ENCODE measurements at regions not wholly inside any gene's neighbourhood (a gene's known extent, or its start where the extent isn't known, plus 50 kb on each side); places are given as distances from the start of the nearest gene placed in this dataset.

DNA sequence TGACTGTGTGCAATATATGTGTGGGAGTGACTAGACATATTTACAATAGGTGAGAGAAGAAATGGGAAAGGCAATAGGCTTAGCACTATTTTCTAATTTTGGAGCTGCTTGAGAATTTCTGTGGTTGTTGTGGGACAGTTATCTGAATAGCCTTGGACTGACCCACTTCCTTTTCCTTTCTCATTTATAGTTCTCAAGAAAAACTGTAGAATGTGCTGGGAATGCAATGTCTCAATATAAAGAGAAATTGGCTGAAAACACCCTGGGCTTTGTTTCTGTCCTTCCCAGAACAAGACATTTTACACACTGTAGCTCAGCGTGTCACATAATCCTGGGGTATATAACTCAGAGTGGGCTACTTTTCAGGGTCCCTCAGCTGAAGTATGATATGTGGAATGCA is 153.0 kb upstream of the RHOBTB1 start:
- DNase-seq (ENCODE audit: low read depth in 2 of 2): no peak

DNA sequence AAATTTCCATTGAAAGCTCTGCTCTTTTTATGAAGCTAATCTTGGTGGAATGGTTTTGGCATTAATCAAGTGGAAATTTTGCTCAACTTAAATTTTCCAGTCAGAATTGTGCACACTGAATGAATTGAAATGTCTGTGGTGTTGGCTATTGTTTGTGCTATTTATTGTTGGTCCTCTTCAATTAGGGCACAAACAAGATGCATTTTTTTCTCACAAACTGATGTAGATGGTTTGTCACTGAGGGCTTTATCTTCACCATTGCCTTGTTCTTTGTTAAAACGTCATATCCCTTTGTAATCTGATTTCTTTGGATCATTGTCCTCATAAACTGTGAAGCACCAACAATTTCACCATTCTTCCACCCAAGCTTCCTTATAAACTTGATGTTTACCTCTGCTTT is 152.1 kb upstream of the RHOBTB1 start:
- no peak for DNase-seq (ENCODE audit: low read depth in 2 of 2)

DNA sequence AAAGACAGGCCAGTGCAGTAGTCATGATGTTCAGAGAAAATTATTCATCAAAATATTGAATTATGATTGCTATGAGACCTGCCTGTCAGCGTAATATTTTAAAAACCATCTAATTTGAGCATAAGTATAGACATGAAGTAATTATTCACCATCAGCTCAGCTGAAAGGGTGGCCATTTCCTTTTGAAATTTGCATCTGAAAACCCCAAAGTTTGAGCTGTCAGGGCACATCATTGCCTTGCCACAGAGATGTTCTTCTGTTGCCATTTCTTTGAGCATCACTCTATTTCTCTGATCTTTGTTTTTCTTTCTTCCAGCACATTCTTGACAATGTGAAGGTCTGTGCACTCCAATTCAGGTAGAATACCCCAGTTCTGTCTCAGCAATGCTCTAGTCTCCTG is 147.5 kb upstream of the RHOBTB1 start:
- DNase-seq (ENCODE audit: low read depth in 2 of 2): no peak

DNA sequence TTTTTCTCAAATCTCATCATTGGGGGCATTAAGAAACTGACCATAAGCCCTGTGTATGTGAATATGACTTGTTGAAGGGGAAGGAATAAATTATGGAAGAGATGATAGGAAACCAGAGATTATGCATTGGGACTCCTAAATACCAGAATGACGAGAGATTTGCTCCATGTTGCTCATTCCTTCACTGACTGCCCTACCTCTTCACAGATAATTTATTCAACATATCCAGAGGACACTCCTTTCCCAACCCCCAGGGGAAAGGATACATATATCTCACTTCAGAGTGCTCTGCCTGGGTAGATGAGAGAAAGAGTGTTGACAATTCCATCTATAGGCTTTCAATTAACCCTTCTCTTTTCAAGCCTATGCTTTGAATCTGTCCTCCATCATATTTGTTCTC is 145.3 kb upstream of the RHOBTB1 start:
- DNase-seq (ENCODE audit: low read depth in 2 of 2): no peak

DNA sequence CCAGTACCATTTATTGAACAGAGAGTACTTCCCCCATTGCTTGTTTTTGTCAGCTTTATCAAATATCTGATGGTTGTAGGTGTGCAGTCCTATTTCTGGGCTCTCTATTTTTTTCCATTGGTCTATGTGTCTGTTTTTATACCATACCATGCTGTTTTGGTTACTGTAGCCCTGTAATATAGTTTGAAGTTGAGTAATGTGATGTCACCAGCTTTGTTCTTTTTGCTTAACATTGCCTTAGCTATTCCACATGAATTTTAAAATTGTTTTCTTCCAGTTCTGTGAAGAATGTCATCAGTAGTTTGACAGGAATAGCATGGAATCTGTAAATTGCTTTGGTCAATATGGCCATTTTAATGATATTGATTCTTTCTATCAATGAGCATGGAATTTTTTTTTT is 140.5 kb upstream of the RHOBTB1 start:
- no peak for DNase-seq (ENCODE audit: low read depth in 2 of 2)

DNA sequence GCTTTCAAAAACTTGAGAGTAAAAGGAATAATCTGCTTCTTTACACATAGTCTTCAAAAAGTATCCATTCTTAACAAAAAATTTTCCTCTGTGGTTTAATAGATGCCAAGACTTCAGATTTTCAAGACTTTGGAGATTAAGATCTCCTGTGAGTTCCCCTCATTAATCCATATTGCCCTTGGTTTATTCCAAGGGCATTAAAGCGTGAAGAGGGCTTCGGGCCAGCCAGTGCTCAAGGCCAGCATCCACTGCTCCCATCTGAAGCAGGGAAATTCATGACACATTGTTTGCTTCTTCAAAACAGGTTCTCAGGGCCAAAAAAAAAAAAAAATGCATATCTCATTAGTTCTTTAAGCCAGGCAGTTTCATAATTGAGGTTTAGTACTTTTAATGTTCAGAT is 137.3 kb upstream of the RHOBTB1 start:
- no peak for DNase-seq (ENCODE audit: low read depth in 2 of 2)

DNA sequence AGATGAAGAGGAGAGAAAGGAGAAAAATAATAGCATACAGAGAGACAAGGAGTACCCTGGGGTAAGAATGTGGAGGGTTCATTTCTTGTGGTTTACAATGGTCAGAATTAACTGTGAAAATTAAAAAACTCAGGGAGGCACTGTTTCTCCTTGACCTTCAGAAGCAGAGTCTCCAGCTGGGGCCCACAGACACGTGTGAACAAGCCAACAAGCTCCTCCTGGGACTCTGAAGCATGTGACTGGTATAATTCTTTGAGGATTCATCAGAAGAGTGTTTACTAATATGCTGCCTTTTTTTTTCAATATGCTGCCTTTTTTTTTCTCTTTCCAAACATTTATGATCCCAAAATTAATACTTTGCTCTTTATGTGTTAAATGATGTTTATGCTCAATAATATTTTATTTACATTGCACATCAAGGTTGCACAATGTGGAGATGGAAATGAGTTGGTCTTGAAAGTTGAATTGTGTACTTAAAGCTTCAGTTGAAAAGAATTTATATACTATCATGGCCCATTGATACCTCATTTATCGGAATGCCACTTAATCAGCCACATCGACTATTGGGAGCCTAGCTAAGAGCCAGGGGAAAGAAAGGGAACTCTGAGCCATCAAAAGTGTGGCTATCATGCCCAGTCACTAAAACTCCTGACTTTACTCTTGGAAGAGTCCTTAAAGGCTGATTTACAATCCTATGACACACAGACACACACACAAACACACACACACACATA is 134.7 kb upstream of the RHOBTB1 start:
- DNase-seq (ENCODE audit: low read depth in 2 of 2): no peak

DNA sequence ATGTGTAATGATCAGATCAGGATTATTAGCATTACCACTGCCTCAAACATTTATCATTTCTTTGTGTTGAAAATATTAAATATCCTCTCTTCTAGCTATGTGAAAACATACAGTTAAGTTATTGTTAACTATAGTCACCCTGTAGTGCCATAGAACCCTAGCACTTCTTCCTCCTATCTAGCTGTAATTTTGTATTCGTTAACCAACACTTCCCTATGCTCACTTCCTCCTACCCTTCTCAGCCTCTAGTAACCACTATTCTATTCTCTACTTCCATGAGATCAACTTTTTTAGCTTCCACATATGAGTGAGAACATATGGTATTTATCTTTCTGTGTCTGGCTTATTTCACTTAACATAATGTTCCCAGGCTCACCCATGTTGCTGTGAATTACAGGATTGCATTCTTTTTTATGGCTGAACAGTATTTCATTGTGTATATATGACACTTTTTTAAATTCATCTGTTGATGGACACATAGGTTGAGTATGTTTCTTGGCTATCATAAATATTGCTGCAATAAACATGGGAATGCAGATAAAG is 132.7 kb upstream of the RHOBTB1 start:
- no peak for DNase-seq (ENCODE audit: low read depth in 2 of 2)

DNA sequence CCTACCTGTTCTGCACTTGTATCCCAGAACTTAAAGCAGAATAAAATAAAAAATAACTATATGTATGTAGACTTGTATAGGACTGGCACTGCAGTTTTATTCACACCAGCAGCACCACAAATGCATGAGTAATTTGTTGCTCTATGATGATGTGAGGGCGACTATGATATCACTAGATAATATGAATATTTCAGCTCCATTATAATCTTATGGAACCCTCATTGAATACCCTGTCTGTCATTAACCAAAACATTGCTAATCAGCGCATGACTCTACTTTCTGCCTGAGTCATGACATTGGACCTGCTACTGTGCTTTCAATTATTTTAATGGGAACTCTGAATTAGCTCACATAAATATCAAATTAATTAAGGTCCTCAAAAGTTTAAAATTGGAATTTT is 129.4 kb upstream of the RHOBTB1 start:
- no peak for DNase-seq (ENCODE audit: low read depth in 2 of 2)

DNA sequence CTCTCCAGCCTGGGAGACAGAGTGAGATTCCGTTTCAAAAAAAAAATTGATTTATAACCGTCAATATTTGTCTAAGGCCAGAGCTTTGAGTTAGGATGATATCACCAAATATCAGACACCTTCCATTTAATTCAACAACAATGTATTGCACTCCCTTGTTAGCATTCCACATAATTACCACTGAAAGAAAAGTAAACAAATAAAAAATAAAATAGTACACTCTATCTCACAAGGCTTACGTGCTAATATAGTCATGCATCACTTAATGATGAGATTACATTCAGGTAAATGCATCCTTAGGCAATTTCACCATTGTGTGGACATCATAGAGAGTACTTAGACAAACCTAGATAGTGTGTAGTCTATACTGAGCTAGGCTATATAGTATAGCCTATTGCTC is 127.6 kb upstream of the RHOBTB1 start:
- DNase-seq (ENCODE audit: low read depth in 2 of 2): no peak

DNA sequence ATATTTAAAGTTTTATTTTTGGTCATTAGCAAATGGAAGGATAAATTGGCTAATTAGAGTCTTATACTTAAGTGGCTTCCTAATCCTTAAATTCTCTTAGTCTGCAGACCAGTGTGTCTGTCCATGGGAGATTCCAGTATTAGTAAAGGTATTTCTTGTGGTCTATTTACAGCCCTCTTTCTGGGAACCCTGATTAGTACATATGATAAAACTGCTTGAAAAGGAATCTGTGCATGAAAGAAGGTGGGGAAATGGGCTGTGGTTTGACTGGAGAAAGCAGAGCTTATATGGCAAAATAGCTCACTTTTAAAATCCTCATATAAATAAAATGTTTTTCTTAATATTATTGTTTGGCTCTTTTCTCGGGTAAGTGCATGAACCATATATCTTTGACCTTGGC is 124.5 kb upstream of the RHOBTB1 start:
- DNase-seq (ENCODE audit: low read depth in 2 of 2): no peak

DNA sequence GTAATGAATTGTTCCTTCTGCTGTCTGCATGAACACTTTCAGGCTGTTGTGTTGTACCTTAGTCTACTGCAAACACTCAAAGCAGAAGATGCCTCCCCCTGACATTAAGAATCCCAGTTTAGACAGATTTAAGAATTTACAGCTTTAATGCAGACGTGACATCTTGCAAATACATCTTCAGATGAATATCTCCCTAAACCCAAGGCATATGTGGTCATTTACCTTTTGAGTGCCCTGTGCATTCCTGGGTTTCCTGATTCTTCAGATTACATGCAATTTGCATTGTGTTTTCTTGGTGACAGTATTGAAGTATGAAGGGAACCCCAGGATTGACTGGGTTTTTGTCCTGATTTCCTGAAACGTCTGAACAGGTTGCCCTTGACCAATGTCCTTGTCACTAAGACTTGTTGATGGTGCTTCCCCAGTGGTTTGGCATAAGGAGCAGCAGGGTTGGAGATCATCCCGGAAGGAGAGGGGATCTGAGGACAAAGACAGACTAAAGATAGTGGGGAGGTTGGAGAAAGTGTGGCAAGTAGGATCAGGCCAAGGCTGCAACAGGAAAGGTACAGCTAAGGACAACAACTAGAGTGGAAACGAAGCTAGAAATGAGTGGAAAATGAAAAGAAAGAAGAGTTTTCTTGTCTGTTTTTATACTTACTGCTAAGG is 123.8 kb upstream of the RHOBTB1 start:
- DNase-seq (ENCODE audit: low read depth in 2 of 2): no peak

DNA sequence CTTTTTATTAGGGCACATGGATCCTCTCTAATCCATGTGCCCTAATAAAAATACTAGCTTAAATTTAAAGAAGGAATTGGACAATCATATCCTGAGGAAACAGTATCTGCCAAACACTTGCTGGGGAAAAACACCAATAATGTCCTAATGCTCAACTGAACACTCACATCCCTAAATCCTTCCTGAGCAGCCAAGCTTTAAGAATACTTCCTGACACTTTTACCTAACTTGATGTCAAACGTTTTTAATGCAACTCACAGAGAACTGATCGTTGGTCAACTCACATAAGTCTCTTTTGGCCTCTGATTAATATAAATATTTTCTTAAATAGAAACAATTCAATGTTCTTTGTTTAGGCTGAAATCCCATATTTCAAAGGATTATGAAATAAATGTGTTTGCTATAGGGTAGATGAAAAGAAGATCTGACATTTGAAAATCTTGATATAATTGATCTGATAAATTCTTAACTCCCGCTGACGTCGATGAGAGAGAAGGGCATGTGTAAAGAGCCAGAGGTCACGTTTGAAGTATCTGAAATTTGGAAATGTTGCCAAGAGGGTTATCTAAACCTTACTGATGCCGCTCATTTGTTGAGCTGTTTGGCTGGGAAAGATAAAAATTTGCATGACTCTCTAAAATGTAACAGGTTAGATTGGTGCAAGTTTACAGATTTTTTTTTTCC is 122.8 kb upstream of the RHOBTB1 start:
- no peak for DNase-seq (ENCODE audit: low read depth in 2 of 2)

DNA sequence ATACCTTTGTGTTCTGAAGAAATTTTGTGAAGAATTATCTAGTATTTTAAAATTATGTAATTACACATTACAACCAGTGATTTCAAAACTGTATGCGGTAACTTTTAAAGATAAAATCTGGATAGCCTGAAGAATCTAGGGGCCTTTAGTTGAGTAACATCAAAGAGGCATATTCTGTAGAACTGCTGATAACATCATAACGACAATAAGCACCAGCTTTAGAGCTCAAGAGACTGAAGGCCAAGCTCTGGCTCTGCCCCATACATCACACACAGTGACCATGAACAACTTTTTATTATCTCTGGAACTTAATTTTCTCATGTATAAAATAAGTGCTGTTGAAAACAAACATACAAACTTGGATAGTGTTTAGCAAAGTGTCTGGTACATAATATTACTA is 121.1 kb upstream of the RHOBTB1 start:
- DNase-seq (ENCODE audit: low read depth in 2 of 2): no peak

DNA sequence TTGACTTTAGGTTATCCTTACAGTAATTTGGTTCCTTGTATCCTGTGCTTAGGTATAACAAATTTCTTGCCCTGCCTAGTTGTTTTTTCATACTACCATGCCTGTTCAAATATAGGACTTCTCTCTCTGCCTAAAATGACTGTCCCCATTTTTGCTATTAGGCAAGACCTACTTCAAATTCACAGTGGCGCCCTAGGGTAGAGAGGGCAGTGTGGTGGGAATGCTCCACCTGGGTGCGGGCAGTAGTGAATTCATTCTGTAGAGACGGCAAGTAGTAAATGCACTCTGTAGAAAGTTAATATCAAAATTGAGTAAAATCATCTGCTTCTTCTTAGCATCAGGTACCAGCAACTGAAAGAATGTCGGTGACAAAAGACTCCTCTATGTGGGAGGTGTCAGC is 120.4 kb upstream of the RHOBTB1 start:
- DNase-seq (ENCODE audit: low read depth in 2 of 2): no peak

DNA sequence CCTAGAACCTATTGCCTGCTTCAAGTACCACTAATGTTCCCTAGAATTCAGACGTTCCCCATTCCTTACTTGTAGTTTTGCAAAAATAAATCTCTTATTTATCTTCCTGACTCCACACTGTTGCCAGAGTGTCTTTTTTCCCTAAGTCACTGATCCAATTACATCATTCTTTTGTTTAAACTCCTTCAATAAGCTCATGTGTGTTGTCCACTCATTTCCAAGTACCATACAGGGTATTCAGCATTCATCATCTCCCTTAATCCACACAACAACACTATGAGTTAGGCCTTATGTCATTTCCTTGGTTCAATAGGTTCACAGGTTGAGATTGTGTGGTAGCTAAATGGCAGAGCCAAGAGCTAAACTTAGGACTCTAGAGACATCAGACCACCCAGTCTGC is 119.9 kb upstream of the RHOBTB1 start:
- no peak for DNase-seq (ENCODE audit: low read depth in 2 of 2)

DNA sequence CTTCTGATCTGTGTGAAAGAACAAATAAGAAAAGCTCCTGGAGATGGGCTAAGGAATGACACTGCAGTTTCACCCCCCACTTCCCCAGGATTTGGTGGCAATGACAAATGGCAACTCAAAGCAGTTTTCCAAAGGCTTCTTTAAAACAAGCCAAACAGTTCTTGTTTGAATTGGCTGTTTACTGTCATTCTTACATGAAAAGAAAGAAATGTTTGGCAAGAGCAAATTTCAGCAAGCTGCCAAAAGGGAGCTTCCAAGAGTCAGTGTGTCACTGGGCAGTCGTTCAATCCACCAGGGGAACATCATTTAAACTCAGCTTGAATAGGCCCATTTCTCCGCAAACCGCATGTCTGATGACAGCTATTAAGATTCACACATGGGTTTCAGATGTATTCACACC is 119.0 kb upstream of the RHOBTB1 start:
- no peak for DNase-seq (ENCODE audit: low read depth in 2 of 2)

DNA sequence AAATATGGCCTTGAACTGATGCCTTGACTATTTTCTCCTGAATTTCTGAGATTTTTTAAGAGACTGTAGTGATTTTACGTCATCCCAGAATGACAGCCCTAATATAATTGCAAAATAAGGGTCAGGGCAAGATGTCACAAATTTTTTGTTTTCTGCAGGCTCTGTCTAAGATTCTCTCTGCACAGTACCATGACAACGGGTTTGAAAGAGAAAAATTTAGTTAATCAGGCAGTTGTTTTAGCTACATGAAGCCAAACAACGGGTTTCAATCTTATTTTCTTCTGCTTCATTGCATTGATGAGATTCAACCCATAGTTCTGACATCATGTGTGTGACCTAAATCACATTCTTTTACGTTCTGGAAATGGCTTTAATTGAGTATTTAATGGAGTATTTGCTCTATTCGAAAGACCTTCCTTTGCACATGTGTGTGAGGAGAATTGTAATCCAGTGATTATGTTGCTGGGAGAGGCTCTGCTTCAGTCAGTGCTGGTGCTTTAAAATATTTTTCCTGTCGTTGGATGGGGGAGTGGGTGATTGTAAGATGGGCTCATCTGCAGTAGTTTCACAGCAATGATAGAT is 118.0 kb upstream of the RHOBTB1 start:
- no peak for DNase-seq (ENCODE audit: low read depth in 2 of 2)

DNA sequence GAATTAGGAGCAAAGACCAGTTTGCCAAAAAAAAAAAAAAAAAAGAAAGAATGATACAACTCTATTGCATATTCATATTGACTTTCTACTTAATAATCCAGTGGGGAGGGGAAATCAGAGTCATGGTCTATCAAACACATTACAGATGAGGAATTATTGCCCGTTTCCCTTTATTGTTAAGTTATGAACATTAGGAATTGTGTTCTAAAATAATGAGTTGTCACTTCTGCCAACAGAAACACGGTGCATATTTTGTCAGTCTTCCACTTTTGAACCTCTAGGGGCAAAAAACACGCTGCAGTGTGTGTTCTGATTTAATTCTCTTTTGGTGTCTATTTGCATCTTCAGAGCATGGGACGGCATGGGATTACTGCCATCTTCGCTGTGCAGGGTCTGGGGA is 115.7 kb upstream of the RHOBTB1 start:
- no peak for DNase-seq (ENCODE audit: low read depth in 2 of 2)

DNA sequence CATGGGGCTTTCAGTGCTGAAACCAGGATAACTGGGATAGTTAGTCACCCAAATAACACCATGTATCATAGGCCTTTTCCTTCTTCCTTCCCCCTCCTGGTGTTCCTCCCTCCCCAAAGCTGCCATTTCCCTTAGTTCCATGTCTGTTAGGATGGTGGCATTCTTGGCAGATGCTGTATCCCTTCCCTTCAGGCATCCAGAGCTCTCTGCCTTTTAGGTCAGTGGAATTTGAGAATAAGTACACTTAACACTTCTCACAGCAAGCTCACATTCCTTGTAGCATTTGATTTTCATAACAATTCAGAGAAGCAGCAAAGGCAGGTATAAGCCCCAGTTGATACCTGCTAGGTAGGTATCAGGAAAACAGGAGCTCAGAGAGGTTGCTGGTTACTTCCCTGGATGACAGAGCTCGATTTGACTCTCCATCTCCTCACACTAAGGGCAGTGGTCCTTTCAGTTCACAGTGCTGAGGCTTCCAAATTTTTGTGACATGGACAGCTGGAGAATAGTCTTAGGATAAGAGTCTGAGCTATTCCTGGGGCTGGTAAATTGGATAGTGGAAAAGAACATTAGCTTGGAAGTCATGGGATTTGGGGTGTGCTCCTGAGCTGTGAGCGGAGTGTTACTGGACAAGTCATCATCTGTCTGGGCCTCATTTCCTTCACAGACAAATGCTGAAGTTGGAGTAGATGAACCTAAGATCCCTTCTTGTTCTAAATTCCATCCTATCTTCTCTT is 108.7 kb upstream of the RHOBTB1 start:
- DNase-seq (ENCODE audit: low read depth in 2 of 2): no peak

DNA sequence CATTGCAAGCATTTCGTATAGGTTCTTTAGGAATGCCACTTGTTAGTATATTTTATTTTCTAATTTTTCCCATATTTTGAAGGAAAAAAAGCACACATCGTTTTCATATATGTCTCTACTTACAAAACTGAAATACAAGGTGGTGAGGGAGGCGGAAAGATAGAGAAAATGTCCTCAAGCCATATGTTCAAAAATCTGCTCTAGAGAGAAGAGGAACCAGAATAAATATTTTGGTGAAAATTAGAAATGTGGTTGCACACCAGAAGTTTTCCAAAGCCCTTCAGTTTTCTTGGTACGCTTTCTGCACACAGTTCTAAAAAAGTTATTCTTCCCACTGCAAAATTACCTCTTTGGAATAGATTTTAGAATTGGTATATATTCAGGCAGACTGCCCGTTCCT is 107.4 kb upstream of the RHOBTB1 start:
- no peak for DNase-seq (ENCODE audit: low read depth in 2 of 2)

All from fibroblast of skin of left quadriceps (primary cell).